ENCODE measurements at regions not wholly inside any gene's neighbourhood (a gene's known extent, or its start where the extent isn't known, plus 50 kb on each side); places are given as distances from the start of the nearest gene placed in this dataset.
"Not testable (repeated sequence)": the region's sequence is repeated elsewhere in the genome, so short reads cannot be mapped to it uniquely, and the experiment has no call there.

GRCh38 chr2:107725824-107726223, 100.9 kb upstream of the RGPD4 start:
- not testable (repeated sequence) for TF ChIP-seq CTCF (conservative IDR thresholded peaks at IDR 0.05); EZH2 (IDR thresholded peaks at IDR 0.05; ENCODE audit: low read depth)
